HG02588 (cell line): ENCODE measurements at regions not wholly inside any gene's neighbourhood (a gene's known extent, or its start where the extent isn't known, plus 50 kb on each side); places are given as distances from the start of the nearest gene placed in this dataset.

ENCODE experiments used
- ATAC-seq: cut with Tn5 transposase; IDR thresholded peaks from one replicate; pipeline ENCODE4 v1.9.1; 2021; ENCODE audit warnings: mild to moderate bottlenecking, moderate library complexity; ENCODE audit not compliant: unreplicated experiment

GRCh38 chr12:30440826-30441602, 254.7 kb downstream of the IPO8 start:
- ATAC-seq: no peak

- ATAC-seq: no peak
Measured at GRCh38 chr12:30439201-30439600, 256.5 kb downstream of the IPO8 start.

DNA sequence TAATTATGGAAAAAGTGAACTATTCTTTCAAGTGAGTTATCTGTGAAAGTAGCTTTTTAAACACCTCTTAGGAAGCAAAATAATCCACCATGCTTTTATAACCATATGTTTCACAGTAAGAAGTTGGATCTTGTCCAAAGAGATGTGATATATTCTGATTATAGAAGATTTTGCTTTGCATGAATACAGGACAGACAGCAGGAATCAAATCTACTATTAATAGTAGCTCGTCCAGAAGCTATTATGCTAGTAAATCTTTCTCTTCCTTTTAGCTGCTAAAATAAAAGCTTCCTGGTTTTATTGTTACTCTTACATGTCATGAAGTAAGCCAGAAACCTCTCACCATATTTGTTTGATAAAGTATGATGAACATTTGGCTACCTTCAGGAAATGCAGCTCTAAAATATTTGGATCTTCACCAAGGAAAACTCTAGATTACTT, 257.0 kb downstream of the IPO8 start:
- ATAC-seq: no peak

DNA sequence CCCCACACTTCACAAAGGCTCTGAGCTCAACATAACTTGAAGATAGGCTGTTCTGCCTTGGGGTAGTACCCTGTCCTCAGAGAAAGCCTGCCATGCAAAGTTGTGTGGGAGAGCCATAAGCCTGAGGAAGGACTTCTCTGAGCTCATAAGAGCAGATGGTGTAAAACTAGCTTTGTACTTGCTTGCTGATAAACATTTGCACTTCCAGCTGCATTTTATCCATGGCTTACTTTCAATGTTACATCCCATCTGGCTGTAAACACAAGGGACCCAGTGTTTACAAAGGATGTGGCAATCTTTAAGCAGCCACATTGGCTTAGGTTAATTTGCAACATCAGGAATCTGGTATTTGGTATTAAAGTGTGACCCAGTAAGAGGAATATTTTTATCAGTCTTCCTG, 258.1 kb downstream of the IPO8 start:
- ATAC-seq: no peak

DNA sequence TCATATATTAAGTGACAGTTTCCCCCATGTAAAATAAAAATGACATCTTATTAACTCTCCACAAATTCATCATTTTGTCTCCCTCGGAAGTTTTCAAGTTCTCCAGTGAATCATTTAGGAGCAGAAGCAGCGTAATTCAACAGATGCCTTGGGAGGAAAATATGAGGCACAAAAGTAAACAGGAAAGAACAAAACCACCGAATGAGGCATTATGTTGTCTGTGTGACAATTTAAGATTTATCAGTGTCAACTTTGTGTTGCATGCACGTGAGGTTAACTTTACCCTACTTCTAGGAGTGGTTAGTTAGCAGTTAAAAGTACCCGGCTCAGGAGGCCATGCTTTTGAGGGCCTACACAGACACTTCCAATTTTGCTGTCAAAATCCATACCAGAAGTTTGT, 258.6 kb downstream of the IPO8 start:
- no peak for ATAC-seq

- no peak for ATAC-seq
Measured at GRCh38 chr12:30428098-30428497, 267.6 kb downstream of the IPO8 start.

- ATAC-seq: no peak
Measured at GRCh38 chr12:30427555-30427954, 268.1 kb downstream of the IPO8 start.

DNA sequence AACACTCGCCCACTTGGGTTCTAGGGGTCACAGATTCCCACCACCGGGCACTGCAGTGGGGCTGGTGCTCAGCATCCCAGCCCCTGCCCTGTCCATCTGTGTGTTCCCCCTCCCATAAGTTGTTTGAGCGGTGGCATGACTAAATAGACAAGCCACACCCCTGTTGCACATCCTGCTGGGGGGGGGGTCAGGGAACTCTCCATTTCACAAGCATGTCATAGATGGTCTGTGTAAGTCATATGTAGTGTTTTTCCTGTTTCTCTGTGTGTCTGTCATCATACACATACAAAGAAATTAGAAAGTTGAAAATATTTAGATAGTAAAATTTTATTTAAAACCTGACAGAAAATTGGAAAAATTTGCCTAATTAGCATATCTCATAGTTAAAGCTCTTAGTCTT, 270.2 kb downstream of the IPO8 start:
- ATAC-seq: no peak

- ATAC-seq: no peak
Measured at GRCh38 chr12:30423330-30423729, 272.3 kb downstream of the IPO8 start.

- ATAC-seq: no peak
Measured at GRCh38 chr12:30422844-30423243, 272.8 kb downstream of the IPO8 start.

- ATAC-seq: no peak
Measured at GRCh38 chr12:30420561-30420960, 275.1 kb downstream of the IPO8 start.

- ATAC-seq: no peak
Measured at GRCh38 chr12:30417697-30418231, 277.9 kb downstream of the IPO8 start.

- ATAC-seq: no peak
Measured at GRCh38 chr12:30416631-30417030, 279.0 kb downstream of the IPO8 start.

GRCh38 chr12:30415777-30416176, 279.9 kb downstream of the IPO8 start:
- ATAC-seq: no peak

DNA sequence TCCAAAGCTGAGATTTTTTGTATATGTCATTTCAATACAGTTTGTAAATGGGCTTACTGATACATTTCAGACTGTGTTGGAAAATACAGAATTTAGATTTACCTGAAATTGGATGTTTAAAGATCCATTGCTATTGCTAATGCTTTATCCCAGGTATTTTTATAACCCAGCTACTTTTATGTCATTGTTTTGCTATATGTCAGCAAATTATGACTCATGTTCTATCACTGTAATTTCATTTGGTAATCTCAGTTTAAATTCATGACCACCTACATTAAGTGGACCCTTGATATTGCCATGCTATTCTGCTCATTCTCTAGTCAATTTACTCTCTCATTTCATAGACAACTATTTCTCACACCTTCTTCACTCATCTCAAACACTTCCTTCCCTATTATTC, 281.2 kb downstream of the IPO8 start:
- ATAC-seq: no peak

- no peak for ATAC-seq
Measured at GRCh38 chr12:30400349-30400748, 295.3 kb downstream of the IPO8 start.

DNA sequence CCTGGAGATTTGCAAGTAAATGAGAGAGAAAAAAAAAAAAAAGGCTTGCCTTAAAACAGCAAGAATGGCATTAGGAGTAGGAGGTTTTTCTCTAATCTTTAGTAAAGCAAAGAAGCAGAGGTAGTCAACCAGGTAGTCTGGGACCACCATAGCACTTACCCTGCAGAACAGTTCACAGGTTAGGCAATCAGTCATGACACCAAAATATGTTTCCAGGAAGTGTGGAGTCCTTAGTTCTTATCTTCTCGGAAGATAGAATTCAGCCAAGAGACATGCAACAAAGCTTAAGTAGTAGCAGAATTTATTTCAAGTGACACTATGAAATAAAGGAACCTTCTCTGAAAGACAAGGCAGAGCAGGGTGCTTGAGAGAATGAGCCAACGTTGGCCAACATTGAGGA, 295.8 kb downstream of the IPO8 start:
- no peak for ATAC-seq

GRCh38 chr12:30396576-30396975, 299.1 kb downstream of the IPO8 start:
- ATAC-seq: no peak

- ATAC-seq: no peak
Measured at GRCh38 chr12:30395190-30395589, 300.5 kb downstream of the IPO8 start.

- ATAC-seq: no peak
Measured at GRCh38 chr12:30391766-30392366, 303.8 kb downstream of the IPO8 start.

GRCh38 chr12:30385706-30386105, 310.0 kb downstream of the IPO8 start:
- ATAC-seq: no peak

- ATAC-seq: no peak
Measured at GRCh38 chr12:30384976-30385375, 310.7 kb downstream of the IPO8 start.
